SK-N-SH (cell line): ENCODE measurements at regions not wholly inside any gene's neighbourhood (a gene's known extent, or its start where the extent isn't known, plus 50 kb on each side); places are given as distances from the start of the nearest gene placed in this dataset.

Experiments used
- CTCF ChIP-seq: fragments of 200-600 bp; sonication (generic); IDR thresholded peaks from 2 replicates; pipeline ENCODE4 v1.6.1; 2017; ENCODE audit warnings: antibody characterized with exemption, mild to moderate bottlenecking, moderate library complexity
- MEF2A ChIP-seq: IDR thresholded peaks from 2 replicates; pipeline ENCODE4 v1.4.0; 2012; ENCODE audit warnings: low read depth, borderline replicate concordance
- NFIC ChIP-seq: IDR thresholded peaks from 2 replicates; pipeline ENCODE4 v1.4.0; 2012; ENCODE audit warnings: borderline replicate concordance

DNA sequence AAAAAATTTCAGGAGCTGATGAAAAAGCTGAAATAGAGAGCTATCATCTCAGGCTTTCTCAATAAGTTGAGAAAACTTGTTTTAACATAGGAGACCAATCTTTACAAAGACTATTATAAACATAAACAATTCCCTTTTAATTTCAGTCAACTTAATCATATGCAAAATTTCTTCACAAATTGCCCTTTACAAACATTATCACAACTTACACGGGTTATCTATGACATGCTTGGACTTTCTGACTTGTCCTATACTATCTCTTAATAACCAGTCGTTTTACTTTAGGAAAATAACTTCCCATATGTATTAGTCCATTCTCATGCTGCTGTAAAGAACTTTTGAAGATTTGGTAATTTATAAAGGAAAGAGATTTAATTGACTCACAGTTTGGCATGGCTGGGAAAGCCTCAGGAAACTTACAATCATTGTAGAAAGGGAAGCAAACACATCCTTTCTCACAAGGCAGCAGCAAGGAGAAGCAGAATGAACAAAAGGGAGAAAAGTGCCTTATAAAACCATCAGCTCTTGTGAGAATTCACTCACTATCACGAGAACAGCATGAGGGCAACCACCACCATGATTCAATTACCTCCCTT lies 1583.7 kb upstream of the CELF4 start:
- TF ChIP-seq NFIC = no peak
- TF ChIP-seq CTCF = no peak
- no peak for TF ChIP-seq MEF2A
